ENCODE measurements at regions not wholly inside any gene's neighbourhood (a gene's known extent, or its start where the extent isn't known, plus 50 kb on each side); places are given as distances from the start of the nearest gene placed in this dataset.

DNA sequence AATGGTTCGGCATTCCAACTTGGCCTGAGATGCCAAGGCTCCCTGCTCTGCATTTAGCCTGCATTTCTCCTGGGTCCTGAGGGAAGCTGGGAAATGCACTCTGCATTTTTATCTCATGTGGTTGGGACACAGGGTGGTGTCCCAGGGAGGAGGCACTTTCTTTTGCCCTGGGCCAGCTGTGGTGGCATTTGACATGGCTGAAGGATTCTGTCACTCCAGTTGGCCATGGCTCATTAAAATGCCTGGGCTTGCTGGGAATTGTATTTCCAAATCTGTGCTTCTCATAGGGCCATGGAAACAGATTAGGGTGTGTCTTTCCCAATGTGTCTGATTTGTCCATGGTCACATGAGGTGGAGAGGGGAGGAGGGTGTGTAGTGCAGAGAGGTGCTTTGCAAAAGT, 128.3 kb upstream of the RGMA start:
- DNase-seq = no peak

DNA sequence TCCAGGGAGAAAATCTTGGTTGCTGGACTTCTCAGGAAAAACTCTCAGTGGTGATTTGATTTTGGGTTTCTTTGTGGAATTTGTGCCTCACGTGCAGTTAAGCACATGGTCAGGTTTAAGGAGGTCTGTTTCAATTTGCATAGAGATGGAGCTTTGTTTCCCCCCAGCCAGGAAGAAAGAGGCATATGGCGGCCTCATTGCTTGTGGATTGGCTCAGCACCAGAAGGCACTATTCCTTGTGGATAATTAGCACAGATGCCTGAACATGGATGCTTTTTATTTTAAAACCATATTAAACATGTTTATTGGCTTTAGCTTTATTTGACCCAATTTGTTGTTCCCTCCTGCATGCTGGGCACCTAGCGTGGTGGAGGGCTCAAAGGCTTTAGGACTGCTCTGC, 125.1 kb upstream of the RGMA start:
- DNase-seq = no peak

DNA sequence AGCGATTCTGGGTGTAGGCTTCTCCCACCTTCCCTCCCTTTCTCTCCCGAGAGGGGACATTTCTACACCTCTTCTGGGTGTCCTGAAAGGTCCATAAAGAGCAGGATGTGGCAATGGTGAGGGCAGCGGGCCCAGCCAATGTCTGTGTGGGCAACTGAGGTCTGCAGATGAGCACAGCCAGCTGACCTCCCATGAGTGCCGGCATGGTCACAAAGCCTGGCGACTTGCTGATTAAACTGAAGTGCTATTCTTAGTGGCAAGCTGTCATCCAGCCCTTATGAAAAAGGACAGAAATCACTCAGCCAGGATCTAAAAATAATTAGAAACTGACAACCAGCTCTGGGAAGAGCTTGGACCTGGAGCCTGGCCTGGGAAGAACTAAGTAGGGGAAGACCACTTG, 124.3 kb upstream of the RGMA start:
- DNase-seq = no peak

DNA sequence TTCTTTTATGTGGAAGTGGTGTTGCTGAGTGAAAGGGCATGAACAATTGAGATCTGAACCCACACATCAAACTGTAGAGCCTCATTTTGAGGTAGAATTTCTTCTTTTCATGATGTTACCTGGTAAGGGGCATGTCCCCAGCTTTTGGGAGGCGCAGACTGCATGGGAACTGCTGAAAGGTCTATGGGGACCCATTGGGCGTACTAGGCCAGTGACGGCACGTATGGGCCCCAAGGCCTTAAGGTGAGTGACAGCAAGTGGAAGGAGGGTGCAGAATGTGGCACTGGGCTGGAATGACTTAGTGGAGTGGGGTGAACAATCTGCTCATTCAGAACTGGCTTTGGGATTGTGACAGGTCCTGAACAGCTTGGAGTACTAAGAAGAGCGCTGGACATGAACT, 123.6 kb upstream of the RGMA start:
- no peak for DNase-seq

DNA sequence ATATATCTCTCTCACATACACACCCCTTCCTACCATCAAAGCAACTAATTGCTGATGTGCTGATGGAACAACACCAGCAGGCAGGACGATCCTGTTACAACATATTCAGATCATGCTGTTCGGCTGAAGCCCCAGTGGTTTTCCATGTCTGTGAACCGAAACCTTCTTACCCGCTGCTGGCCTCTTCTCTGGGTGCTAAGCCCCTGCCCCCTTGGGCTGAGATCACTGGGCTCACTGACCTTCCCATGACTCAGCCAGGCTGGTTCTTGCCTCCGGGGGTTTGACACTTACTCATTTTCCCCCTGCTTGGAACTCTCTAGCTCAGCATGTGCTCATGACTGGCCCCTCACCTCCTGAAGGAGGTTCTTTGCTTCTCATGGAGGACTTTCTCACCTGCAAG, 122.0 kb upstream of the RGMA start:
- DNase-seq = no peak

DNA sequence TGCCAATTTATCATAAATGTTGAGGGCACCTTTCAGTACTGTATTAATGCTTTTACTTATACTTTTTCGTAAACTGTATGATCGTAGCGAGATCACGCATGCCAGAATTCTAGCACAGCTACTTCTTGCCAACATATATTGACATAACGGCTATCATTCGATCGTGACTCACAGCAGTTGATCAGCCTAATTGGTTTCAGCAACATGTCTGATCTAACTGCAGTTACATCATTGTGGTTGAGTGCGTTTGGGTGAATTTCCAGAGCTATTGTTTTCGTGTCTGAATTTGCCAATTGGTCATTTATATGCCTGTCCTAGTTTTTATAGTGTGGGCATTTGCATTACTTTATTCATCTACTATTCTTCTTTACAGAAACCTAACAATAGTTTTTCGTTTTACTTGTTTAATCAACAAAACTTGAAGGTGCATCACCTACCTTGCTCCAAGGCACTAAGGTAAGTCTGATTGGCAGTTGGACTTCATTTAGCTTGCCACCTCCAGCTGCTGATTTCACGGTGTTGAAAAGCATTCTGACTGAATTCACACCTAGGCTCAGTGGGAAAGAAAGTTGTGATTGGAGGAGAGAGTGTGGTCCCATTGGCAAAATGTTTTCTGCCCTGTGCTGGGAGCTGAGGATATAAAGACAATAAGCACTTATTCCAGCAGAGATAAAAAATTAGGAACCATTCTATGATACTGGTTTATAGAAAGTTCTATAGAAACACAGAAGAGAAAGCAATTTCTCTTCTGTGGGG, 120.9 kb upstream of the RGMA start:
- no peak for DNase-seq

DNA sequence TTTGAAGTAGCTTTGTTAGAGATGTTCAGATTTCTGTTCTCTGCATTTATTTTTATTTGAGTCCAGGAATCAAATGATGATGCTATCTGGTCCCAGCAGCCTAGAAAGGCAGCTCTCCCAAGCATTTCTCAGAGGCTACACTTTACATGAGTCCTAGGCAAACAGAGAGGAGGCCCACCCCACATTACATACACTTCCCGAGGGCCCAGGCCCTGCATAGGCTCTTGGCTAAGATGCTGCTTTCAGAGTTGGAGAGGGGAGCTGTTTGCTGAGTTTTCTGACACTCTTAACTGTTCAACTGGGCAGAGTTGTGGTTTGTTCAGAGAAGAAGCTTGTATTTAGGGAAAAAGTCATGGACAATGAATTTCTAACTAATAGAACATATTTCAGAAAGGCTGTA, 117.9 kb upstream of the RGMA start:
- DNase-seq = no peak

DNA sequence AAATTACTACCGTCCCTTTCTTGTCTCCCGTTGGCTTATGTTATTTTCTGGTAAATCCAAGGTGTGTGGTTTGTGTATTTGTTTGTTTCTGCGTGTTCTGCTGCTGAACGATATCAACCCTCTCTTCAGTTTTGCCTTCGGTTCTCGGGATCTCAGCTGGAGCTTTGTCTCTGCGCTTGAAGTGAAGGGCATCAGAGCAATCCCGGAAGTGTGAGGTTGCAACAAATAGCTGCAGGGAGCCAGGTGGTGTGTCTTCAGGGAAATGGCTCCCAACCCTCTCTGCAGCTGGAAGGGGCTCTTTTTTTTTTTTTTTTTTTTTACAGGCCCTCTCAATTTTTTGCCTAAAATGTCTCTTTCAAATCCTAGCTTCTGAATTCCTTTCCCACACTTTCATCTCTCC, 116.4 kb upstream of the RGMA start:
- no peak for DNase-seq

DNA sequence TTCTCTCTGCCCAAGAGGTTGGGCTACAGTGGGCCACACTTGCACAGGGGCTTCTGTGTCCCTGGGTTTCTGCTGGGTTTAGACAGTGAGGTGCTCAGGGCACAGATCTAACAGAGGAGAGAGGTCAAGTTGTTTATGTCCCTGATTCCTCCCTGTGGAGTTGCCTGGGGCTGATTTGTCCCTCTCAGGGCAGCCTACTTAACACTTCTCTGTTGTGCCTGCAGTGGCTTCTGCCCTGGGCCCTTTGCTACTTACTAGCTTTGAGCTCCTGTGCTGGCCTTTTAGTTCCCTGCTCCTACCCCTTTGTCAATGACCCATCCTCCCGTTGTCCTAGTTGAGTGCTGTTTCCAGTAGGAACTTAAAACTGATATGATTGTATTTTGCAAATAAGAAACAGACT, 114.0 kb upstream of the RGMA start:
- DNase-seq = no peak

DNA sequence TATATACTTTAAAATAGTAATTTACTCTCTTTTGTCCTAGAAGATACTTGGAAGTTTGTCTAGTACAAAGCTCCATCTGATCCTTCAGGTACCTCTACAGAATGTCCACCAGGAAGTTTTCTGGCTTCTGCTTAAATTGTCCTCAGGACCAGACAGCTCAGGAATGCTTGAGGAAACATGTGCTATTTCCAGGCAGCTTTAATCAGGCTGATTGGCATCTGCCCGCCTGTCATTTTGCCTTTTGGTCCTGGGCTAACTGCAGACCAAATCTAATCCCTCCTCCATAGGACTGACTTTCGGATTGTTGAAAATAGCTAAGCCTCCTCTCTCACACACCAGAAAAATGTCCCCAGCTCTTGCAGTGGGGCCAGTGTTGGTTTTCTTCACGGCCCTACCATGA, 113.4 kb upstream of the RGMA start:
- DNase-seq = no peak

DNA sequence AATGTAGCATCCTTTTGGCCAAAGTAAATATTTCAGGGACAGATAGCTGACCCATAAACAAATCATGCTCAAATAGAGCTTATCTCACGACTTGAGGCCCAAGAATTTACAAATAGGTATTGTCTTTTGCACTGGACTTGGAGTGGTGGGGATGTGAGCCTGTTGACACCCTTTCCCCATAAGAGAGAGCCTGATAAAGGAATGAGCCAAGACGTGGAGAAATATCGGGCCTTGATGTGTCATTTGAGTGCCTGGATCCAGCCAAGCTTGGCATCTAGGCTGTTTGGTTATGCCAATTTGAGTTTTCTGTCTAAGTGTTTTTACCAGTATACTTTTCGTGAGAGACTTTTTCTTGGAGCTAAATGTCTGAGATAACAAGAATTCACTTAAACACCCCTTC, 112.9 kb upstream of the RGMA start:
- no peak for DNase-seq

DNA sequence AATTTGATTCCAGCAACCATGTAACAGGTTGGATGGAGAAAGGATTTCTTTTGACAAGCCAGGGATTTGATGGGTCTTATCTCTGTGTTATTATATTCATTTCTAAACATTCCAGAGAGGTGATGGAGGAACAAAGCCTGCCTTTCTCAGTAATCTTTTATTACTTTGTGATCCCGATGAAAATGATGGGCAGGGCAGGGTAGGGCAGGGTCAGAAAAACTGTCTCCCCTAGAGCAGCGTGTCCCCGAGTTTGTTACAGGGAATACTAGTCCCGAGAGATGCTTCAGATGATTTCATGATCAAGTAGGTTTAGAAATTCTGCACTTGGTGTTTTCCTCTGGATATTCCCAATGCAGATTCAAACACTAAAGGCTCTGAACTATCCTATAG, 111.8 kb upstream of the RGMA start:
- no peak for DNase-seq

DNA sequence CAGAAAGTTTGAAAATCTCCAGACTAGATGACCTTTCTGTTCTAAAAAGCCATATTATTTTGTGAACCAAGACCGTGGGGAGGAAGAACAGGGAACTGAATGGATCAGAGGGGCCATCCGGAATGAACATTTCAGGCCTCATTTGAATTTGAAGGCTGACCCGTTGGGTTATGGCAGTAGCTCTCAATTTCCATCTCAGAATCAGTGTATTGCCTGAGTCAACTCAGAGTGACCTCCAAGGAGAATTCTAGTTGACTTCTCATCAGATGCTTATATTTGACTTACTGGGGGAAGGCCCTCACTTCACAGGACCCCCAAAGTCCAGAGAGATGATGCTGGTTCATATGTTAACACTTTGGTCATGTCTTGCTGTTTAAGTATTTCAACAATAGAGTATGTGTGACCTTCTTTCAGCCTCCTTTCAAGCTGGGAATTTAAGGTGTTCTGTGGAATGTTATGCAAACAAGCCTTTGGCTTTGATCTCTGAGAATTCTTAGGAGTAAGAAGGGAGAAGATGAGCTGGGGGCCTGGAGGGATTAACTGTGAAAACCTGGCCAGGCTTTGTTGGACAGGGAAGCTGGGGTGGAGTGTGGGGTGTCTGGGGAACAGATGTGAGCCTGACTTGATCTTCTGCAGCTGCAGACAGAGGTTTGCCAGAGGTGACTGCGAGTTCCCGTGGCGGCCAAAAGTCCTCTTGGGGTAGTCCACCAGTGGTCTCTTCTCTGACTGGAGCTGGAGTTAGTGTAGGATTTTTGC, 111.2 kb upstream of the RGMA start:
- DNase-seq = no peak

DNA sequence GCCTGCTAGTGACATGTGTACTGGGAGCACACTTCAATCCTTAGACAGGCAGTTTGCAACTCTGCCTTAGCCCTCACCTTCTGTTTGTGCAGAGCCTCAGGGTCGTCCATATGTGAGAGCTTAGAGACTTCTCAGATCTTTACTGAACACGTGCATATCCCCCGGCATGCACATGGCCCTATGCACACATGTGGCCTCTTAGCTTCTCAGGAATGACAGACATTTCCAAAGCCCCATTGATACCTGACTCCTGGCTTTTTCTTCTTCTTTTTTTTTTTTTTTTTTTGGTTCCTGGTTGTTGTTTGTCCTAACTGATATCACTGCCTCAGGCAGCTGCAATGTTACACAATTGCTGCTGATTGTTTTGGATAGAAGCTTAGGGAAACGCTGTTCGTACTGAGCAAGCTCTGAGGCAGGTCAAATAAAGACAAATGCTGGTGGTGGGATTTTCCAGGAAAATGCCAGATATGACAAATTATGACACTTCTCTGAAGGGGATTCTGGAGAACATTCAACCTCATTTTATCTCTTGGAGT, 107.2 kb upstream of the RGMA start:
- DNase-seq = no peak

DNA sequence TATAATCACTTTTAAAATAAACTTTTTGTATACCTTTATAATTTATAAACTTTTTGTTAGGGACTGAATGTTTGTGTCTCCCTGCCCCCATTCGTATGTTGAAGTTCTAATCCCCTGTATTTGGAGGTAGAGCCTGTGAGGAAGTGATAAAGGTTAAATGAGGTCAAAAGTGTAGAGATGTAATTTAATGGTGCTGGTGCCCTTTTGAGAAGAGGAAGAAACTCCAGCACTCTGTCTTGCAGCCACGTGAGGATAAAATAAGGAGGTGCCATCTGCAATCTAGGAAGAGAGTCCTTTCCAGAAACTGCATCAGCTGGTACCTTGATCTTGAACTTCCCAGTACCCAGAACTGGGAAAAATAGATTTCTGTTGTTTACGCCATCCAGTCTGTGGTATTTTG, 106.1 kb upstream of the RGMA start:
- no peak for DNase-seq

DNA sequence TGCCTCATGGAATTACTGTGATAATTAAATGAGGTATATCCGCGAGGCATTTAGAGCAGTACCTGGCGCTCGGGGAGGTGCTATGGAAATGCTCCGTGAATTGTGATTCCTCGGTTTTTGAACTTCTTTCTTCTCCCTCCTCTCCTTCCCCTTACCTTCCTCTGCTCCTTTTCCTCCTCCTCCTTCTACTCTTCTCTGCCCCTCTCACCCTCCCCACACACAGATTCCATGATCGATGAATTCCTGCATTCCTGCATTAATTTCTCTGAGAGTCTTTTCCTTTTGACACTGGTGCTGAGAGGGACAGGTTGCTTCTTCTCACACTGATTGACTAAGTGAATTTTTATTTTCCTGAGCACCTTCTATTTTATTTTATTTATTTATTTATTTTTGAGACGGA, 101.2 kb upstream of the RGMA start:
- no peak for DNase-seq

DNA sequence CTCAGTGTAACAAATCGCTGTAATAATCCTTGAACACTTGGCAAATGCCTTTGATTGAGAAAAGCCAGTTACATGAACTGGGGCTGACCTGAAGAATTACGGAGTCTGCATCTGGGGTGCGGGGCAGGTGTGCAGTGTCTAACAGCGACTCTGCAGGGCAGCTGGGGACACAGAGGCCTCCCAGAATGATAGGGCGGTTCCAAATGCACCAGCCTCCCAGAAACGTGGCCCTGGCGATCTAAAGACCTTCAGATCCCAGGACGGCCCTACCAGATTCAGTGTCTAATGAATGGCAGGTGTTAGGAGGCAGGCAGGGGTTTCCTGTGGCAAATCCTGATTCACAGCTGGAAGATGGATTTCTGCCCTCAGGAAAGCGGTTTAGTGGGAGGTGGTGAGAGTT, 100.5 kb upstream of the RGMA start:
- DNase-seq = no peak

DNA sequence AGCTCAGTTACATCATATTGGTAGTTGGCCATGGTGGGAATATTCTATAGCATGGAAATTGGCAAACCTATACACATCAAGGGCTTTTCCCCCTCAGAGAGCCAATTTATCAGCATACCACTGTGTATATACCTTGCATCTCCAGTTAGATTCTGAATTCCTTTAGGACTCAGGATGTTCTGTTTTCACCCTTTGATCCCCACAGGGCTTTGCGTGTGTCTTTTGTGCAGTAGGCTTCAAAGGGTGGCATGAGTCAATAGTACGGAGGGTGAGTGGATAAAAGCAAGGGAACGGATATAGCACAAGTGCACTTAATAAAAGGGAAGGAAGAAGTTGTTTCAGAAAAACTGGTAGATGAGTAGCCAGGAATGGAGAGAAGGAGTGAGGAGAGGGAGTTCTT, 99.2 kb upstream of the RGMA start:
- no peak for DNase-seq

DNA sequence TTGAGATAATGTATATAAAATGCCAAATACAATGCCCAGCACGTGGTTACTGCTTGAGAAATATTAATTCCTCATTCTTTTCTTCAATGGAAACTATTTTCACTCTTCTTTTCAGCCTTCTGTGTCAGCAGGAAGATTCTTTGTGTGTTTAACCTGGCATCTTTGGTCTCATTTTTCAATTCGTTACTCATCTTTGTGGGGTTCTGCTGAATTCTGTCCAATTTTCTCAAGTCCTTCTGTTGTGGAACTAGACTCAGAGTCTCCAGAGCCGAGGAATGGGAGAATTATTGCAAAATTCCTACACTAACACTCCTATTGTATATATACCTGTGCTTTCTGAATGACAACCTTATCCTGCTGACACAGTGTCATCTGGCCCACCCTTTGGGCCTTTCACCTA, 96.8 kb upstream of the RGMA start:
- DNase-seq = no peak

DNA sequence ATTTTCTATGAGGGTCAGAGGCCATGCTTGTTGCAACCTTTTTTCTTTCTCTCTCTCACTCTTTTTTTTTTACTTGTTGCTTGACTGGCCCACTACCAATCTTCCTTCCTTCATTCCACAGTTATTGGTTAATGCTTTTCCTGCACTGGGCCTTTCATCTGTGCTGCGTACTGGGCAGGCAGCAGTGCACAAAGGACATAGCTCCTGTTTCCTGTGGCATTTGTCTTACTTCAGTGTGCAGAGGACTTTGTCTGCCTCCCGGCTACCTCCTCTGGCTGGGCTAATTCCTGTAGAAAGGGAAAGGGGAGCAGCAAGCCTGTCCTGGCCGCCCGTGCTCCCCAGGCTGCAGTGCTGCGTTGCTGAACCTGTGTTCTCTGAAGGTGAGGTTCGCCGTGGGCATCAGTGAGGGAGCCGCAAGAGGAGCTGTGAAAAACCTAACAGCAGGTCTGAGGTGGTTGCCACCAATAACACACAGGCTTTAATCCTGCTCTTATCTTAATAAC, 93.7 kb upstream of the RGMA start:
- DNase-seq = no peak

DNA sequence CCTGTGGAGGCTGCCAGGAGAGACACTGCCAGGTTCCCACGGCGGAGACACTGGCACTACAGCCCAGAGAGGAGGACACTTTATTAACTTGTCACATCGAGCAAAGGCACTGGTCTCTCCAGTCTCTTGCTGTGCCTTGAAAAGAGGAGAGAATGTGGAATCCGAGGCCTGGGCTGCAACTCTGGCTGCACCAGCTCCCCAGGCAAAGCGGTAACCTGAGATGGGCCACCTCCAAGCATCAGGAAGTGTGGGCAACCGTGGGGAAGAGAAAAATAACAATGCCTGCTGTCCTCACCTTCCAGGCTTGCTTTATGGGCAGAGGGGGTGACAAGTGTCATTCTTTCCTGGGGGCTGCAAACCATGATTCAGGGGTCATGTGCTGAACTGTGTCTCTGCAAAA, 91.6 kb upstream of the RGMA start:
- DNase-seq = no peak

DNA sequence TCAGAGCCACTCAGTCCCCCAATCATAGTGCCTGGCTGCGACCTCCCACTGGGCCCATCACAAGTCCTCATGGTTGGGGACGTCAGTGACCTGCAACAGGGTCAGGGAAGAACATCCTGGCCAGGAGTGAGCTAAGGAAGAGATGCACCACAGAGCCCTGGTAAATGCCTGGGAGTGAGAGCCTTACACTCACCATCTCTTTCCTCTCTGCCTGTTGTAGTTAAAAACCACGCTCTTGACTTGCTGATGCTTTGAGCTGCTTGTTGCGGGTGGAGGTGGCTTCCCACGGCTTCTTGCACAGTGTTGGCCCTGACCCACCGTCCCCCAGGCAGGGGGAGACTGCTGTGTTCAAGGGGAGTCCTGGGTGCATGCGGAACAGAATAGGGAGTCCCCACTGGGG, 91.1 kb upstream of the RGMA start:
- no peak for DNase-seq

DNA sequence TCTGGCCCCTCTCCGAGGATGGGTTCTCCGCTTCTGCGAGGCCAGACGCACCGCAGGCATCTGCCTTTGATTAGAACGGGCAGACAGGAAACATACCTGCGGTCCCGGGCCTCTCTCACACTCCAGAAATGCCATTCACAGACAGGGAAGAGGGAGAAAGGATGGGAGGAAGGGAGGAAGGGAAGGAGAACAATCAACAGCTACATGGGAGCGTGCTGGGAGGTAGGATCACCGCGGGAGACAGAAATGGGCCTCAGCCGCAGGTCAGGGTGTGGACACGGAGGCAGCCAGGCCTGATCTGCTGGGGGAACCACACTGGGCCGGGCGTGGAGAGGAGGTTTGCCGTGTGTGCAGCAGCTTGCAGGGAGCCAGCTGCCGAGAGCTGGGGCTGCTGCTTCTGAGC, 90.7 kb upstream of the RGMA start:
- DNase-seq = no peak

DNA sequence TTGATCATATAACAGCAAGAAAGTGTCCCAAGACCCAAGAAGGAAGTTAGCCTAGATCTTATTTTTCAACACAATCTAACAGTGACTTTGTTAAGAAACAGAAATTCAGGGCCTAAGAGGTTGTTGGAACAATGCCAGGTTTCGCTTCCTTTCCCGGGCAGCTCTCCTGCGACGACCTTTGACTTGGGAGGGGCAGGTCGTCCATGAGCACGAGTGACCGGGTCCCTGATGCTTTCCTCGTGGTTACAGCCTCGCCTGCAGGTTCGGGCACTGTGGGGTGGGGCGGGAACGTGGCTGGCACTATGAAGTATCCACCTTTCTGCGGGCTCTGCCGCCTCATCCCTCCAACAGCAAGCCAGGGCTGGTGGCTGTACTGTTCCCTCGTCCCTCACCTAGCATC, 90.1 kb upstream of the RGMA start:
- no peak for DNase-seq

DNA sequence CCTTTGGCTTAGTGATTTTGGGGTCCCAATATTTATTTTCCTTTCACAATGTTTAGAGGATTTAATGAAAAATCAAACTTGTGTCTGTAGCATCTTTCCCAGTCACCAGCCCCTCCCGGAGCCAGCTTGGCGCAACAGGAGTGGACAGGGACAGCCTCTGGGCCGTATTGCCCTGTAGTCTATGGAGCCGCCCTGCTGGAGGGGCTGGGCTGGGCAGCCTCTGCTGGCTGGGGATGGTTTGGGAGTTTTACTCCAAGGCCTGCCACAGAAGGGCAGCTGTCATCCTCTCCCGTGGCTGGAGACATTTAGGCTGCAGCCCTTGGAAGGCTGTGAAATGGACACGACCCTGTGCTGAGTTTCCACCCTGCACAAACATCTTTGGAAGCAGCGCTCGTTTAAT, 89.4 kb upstream of the RGMA start:
- DNase-seq = no peak
